ENCODE measurements at regions not wholly inside any gene's neighbourhood (a gene's known extent, or its start where the extent isn't known, plus 50 kb on each side); places are given as distances from the start of the nearest gene placed in this dataset.
"Not testable (repeated sequence)": the region's sequence is repeated elsewhere in the genome, so short reads cannot be mapped to it uniquely, and the experiment has no call there.

DNA sequence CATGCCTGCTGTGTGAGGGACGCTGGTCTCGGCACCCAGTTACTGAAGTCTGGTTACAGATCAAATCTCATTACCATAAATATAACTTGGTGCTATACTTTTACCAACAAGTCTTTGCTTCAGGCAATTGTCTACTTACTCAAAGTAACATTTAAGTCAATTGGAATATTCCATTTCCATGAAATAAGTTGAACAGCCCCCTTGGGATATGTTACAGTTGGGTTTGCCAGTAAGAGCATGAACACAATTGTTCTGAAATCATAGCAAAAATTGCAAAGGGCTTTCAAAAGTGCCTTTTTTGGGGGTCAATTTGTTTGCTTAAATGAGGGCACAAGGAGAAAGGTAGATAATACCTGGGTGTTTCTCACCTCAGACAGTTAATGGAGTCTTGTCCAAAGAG is 170.9 kb upstream of the EXOC2 start:
- H3K4me3 ChIP-seq (ENCODE audit: low read length), result no peak overlapping the region
- no peak for DNase-seq (ENCODE audit: low read depth)
- TF ChIP-seq, protein P1, sequence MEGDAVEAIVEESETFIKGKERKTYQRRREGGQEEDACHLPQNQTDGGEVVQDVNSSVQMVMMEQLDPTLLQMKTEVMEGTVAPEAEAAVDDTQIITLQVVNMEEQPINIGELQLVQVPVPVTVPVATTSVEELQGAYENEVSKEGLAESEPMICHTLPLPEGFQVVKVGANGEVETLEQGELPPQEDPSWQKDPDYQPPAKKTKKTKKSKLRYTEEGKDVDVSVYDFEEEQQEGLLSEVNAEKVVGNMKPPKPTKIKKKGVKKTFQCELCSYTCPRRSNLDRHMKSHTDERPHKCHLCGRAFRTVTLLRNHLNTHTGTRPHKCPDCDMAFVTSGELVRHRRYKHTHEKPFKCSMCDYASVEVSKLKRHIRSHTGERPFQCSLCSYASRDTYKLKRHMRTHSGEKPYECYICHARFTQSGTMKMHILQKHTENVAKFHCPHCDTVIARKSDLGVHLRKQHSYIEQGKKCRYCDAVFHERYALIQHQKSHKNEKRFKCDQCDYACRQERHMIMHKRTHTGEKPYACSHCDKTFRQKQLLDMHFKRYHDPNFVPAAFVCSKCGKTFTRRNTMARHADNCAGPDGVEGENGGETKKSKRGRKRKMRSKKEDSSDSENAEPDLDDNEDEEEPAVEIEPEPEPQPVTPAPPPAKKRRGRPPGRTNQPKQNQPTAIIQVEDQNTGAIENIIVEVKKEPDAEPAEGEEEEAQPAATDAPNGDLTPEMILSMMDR (IDR thresholded peaks at IDR 0.05; ENCODE audit: insufficient read depth, low read depth, low read length, missing control alignments), result no peak

DNA sequence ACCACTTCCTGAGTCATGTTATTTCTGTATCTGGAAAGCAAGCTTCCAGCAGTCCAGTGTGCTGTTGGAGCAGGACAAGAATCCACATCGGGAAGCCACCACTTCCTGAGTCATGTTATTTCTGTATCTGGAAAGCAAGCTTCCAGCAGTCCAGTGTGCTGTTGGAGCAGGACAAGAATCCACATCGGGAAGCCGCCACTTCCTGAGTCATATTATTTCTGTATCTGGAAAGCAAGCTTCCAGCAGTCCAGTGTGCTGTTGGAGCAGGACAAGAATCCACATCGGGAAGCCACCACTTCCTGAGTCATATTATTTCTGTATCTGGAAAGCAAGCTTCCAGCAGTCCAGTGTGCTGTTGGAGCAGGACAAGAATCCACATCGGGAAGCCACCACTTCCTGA is 170.2 kb upstream of the EXOC2 start:
- not testable (repeated sequence) for H3K4me3 ChIP-seq (ENCODE audit: low read length); DNase-seq (ENCODE audit: low read depth)

DNA sequence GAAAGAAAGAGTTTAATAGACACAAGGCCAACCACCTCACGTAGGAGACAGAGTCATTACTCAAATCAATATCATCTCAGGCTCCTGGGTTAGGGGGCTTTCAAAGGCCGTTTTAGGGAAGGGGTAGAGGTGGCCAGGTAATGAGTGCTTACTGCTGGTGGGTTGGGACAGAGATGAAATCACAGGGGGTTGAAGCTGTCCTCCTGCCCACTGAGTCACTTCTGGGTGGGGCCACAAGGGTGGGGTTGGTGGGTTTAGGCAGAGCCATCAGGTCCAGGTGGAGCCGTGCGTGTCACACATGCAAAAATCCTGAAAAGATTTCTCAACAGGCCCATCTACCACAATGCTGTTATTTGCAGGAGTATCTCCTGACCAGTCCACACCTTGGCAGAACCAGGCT is 167.0 kb upstream of the EXOC2 start:
- DNase-seq (ENCODE audit: low read depth), result no peak
- H3K4me3 ChIP-seq (ENCODE audit: low read length), result no peak overlapping the region
- TF ChIP-seq, protein P1 (IDR thresholded peaks at IDR 0.05; ENCODE audit: insufficient read depth, low read depth, low read length, missing control alignments), result no peak

DNA sequence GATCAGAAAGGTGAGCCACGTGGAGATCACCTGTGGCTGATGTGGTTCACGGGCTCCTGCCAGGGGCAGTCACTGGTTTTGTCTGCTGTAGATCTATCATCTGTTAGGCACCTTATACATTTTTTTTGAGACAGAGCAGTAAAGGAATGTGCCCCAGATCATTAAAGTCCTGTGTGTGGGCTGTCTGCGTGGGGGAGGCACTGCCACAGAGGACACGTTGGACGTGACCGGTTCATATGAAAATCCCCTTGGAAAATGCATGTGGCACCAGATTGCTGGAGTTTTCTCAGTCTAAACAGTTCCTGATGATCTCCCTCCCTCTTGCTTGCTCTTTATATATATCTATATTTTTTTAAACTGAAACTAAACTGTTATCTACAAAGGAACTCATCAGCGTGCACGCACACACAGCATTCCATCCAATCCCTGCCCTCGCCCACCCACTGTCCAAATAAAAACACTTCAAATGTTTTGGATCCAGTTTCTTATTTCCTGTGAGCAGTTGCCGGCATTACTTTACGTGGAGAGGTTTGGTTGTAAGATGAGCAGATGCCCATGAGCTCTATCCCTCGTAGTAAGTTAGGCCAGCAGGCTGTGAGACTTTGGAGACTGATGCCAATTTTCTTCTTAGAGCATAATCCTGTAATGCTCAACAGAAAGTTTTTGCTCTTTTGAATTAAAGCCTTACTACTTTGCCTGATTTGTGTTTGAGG is 161.6 kb upstream of the EXOC2 start:
- no peak overlapping the region for H3K4me3 ChIP-seq (ENCODE audit: low read length)
- DNase-seq (ENCODE audit: low read depth), result no peak
- TF ChIP-seq, protein P1 (IDR thresholded peaks at IDR 0.05; ENCODE audit: insufficient read depth, low read depth, low read length, missing control alignments), result no peak

DNA sequence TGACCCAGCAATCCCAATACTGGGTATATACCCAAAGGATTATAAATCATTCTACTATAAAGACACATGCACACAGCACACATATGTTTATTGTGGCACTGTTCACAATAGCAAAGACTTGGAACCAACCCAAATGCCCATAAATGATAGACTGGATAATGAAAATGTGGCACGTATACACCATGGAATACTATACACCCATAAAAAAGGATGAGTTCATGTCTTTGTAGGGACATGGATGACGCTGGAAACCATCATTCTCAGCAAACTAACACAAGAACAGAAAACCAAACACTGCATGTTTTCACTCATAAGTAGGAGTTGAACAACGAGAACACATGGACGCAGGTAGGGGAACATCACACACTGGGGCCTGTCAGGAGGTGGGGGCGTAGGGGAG is 159.3 kb upstream of the EXOC2 start:
- DNase-seq (ENCODE audit: low read depth); H3K4me3 ChIP-seq (ENCODE audit: low read length): not testable (repeated sequence)

DNA sequence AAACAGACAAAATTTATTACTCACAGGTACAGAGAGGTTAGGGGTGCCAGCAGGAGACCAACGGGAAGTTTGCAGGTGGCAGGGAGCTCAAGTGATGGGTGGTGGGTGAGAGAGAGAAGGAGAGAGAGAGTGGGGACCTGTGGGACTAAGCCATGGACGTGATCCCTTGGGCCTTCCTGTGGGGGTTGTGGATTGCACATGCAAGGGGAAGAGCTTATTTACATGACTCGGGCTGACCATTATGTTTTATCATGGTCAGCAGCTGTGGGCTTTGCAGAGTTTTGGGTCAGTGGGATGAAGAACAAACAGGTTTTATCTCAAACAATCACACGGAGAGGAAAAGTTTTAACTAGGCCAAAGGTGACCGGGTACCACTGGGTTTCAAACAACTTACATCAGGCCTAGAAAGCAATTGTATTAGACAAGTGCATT is 156.2 kb upstream of the EXOC2 start:
- TF ChIP-seq, protein P1 (IDR thresholded peaks at IDR 0.05; ENCODE audit: insufficient read depth, low read depth, low read length, missing control alignments), result no peak
- no peak for DNase-seq (ENCODE audit: low read depth)
- H3K4me3 ChIP-seq (ENCODE audit: low read length), result no peak overlapping the region

DNA sequence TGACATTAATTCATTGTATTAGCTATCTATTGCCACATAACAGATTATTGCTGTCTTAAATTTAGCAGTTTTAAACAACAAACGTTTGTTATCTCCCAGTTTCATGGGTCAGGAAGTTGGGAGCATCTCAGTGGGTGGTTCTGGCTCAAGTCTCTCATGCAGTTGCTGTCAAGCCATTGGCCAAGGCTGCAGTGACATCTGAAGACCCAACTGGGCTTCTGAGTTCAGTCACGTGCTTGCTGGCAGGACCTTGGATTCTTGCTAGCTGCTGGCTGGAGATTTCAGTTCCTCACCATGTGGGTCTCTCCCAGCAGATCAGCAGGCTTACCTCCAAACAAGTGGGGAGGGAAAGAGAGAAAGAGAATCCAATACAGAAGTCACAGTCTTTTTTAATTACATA is 152.6 kb upstream of the EXOC2 start:
- no peak for DNase-seq (ENCODE audit: low read depth)
- no peak overlapping the region for H3K4me3 ChIP-seq (ENCODE audit: low read length)
- TF ChIP-seq, protein P1 (IDR thresholded peaks at IDR 0.05; ENCODE audit: insufficient read depth, low read depth, low read length, missing control alignments), result no peak

DNA sequence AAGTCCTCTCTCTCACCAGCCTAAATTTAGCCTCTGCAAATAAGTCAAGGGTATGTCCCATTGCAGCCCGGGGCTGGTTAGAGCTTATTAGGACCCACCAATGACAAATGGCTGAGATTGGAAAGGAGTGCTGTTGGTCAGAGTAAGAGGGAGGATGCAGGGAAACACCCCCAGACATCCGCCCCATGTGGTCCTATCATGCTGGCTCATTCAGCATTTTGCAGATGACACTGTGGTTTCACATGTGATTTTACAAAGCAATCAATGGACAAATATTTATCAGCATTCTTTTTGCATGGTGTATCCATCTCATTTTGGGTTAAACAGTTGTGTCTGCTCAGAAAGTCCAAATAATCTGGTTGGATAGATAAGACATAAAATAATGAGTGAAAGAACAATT is 152.2 kb upstream of the EXOC2 start:
- TF ChIP-seq, protein P1 (IDR thresholded peaks at IDR 0.05; ENCODE audit: insufficient read depth, low read depth, low read length, missing control alignments), result no peak
- no peak for DNase-seq (ENCODE audit: low read depth)
- no peak overlapping the region for H3K4me3 ChIP-seq (ENCODE audit: low read length)
